ENCODE measurements at regions not wholly inside any gene's neighbourhood (a gene's known extent, or its start where the extent isn't known, plus 50 kb on each side); places are given as distances from the start of the nearest gene placed in this dataset.
"Not testable (repeated sequence)": the region's sequence is repeated elsewhere in the genome, so short reads cannot be mapped to it uniquely, and the experiment has no call there.

DNA sequence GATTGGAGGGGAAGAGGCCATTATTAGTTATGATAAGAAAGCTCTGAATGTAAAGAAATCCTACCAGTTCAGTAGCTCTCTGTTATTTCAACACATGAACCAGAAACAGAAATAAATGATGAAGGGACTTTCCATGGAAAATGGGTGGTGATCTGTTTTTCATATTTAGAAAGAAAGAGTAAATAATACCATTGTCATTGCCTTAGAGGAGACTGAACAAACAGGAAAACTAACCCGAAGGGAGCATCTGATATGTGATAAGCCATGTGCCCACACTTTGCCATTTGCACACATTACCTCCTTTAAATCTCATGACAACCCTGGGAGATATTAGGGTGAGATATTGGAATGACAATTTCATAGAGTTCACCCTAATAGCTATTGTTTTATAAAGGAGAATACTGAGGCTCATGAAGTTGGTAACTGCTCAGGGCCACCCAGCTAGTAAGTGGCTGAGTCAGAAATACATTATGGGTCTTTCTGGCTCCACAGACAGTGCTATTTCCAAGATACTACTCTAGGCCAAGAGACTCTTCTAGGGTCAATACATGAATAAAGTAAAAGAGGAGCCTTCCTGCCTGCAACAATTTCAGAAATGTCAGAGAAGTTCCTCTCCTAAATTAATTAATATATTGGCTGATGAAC, 111.0 kb upstream of the SLIT3 start:
- DNase-seq = no peak

DNA sequence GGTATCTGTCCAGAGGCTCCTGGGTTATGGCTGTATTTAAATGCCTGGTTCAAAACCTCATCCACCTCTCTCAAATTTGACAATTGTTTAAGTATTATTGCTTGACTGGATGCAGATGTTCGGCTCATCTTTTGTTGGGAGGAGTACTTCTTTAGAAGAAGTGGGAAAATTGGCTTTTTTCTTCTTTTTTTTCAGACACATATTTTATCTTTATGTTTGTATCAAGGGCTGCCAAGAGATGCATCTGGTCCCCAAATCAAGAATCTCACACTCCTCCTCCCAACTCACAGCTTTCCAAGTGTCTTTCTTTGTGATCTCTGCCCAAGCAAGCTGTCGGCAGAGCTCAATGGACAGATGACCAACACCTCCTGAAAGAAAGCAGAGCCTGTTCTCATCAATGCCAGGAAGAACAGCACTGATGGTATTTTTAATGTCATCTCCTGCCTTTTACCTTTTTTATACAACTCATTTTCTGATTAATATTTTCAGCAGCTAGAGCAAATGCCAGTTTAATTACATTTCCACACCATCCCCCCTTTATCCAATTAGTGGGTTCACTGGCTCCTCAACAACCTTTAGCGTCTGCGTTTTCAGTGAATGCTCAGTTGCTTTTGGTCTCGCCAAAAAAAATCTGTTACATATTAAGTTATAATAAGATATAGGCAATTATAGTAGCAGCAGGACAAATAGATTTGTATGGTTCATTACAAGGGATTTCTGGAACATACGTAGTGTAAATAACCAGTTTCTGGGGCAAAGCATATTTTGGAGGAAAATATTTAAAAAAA, 110.3 kb upstream of the SLIT3 start:
- no peak for DNase-seq

DNA sequence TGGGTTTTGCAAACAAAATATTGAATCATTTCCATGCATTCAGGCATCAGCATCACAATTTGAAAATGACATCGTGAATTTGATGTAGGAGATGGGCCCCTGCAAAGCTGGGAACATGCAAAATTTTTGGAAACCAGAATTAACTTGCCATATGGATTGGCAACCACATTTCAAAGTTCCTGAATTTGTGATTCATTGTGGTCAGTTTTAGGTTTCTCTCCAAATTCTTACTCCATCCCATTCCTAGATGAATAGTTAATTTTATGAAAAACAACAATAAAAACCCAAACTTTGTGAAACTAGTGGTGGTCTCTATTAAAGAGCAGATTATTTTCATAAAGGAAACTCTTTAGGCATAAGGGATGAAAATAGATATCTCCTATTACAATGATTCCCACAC, 107.8 kb upstream of the SLIT3 start:
- no peak for DNase-seq

DNA sequence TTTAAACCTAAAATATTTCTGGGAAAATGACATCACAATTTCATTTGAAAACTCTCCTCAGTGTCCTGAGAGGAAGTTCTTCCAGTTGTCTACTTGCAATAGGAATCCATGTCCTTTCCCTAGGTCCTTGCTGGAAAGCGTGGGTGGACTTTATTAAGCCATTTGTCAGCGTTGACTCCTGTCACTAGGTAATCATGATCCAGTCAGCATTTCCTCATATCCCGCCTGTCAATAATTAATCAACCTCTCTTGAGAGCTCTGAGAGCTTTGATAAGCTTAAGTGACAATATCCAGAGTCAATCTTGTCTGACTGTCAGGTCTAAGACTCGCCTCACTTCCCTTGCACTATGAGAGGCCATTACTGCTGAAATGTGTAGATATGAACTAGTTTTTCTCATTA, 107.2 kb upstream of the SLIT3 start:
- DNase-seq = no peak

DNA sequence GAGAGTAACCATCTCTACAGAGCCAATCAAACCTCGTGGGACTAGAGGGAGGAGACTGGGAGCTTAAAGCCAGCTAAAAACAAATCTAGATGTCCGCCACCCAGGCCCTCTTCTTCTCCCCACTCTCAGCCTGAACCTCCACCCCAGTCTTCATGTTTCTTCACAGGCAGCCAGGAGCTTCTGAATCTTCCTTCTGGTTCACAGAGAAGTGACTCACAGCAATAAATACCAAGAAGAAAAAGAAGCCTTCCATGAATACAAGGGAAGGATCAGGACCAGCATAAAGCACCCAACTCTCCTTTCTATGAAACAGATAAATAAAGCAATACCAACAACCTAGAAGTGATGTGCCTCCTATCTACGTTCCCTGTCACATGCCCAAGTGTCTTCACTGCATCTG, 103.3 kb upstream of the SLIT3 start:
- DNase-seq = no peak

DNA sequence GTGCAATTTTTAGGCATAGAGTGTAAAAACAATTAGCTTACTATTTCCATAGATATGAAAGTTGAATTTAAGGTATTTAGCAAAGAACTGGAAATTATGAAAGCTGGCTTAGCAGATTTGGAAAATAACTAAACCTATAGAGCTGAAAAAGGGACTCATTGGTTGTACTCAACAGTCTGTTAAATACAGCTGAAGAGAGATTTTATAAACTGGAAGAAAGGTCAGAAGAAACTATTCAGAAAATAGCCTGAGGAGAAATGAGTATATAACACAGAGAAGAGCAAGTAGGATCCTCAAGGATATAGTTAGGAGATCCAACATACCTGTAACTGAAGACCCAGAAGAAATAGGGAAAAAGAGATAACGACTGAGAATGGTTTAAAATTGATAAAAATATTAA, 97.6 kb upstream of the SLIT3 start:
- no peak for DNase-seq

DNA sequence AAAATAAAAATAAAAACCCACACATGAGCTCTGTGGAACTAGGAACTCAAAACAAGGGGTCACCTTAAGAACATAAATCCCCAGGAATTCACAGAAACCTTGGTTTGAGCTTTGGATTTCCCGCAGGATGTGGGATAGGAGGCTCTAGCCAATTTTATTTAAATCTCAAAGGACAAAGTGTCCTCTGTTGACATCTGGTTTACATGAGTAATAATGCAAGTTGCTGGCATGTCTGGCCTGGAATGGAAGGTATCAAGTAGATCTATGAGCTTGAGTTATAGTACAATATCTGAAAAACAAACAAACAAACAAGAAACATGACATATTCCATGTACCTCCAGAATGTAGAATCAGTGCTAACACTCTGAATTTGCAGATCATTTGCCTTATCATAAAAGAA, 94.2 kb upstream of the SLIT3 start:
- DNase-seq = no peak

DNA sequence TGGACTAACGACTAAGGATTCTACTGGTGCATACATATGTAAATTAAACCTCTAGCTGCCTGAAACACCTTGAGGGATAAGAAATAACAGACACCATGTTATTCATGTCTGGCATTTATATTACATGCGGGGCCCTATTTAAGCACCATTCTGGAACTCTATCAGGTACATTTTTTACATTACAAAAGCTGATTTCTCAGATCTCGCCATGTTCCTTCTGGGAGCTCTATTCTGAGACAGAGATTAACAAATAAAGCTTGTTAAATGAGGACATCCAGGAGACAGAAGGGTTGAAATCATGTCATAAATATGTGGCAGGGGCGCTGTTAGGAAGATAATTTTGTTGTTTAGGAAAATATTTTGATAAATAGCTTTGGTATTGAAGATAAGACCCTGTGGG, 93.4 kb upstream of the SLIT3 start:
- DNase-seq = no peak

DNA sequence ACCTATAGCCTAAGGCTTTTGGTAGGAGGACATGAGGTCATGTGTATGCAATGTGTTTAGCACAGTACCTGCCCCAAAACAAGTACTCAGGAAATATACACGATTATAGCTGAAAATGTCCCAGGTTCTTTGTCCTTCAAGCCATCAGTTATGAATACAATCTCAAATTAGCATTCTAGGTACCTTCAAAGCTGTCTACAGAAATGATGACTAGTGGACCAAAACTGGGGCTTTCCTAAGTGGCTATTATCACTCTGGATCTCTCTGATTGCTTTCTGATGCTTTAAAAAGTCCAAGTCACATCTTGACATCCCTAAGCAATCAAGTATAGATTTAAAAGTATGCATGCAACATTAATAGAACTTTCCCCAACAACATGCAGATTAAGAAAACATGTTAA, 93.0 kb upstream of the SLIT3 start:
- no peak for DNase-seq

DNA sequence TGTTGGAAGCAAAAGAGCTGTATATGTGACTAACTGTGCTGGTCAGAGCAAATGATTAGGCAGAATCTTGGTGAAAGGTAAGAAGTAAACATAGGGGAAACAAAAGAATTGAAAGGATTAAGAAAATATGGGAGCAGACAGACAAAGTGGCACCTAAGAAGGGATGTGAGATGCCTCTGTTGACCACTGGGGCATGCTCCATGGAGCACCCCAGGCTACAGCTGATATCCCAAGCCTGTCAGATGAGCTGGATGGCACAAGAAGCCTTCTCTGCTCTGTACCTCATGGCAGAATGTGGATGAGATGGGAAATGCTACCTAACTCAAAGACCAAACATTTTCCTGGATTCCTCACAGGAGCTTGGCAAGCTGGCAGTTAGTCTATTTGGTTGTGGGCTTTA, 89.3 kb upstream of the SLIT3 start:
- no peak for DNase-seq

DNA sequence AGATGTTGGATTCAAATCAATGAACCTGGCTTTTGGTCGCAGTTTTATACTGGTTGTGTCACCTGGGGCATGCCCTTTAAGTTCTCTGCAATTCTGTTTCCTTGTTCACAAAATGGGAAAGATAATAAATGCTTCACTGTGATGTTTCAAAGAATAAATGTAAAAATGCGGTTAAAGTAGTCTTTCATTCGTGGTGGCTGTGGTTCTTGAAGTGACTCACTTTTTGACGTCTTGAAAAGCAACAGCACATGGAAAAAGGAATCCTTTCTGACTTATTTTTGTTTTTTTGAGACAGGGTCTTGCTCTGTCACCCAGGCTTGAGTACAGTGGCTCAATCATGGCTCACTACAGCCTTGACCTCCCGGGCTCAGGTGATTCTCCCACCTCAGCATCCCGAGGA, 88.4 kb upstream of the SLIT3 start:
- no peak for DNase-seq

DNA sequence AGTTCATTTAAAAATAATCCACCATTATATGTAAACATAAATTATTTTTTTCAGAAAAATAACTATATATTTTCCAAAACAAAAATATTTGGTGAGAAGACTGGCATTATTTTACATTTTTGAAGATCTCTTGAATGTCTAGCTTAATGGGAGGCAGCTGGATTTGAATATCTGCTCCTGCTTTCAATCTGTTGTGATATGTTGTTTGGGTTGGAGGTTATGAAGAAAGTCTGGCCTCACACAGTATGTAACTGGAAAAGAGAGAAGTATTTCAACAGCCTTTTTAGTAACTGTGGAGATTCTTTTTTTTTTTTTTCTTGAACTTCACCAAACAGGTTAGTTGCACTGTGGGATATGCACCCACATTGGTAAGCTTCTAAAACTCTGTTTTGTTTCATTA, 84.7 kb upstream of the SLIT3 start:
- DNase-seq = no peak

DNA sequence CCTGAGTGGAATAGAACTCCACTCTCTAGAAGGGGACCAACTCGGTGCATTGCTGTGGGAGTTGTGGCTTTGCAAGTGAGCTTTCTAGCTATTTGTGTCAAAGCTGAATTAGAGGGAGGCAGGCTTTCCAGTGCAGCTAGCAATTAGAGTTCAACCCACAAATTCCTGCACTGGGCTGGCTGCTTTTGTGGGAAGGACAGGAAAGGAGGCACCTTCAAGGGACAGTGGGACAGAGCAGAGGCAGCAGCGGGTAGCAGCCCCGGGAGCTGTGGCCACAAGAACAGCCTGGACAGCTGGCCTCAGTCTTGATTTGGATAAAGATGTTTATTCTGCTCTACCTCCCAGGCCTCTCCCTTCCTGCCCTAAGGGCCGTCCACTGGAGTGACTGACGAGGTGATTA, 83.7 kb upstream of the SLIT3 start:
- DNase-seq = no peak

DNA sequence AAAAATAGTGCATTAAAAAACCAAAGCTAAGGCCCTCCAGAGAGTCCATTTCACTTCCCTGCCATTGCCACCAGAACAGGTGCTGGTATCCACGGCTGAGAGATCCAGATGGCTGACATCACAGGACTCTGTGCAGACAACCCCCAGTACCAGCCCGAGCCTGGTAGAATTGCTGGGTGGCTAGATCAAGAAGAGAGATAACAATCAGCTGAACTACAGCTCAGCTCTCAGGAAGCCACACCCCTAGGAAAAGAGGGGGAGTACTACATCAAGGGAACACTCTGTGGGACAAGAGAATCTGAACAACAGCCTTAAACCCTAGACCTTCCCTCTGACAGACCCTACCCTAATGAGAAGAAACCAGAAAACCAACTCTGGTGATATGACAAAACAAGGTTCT, 73.8 kb upstream of the SLIT3 start:
- no peak for DNase-seq

DNA sequence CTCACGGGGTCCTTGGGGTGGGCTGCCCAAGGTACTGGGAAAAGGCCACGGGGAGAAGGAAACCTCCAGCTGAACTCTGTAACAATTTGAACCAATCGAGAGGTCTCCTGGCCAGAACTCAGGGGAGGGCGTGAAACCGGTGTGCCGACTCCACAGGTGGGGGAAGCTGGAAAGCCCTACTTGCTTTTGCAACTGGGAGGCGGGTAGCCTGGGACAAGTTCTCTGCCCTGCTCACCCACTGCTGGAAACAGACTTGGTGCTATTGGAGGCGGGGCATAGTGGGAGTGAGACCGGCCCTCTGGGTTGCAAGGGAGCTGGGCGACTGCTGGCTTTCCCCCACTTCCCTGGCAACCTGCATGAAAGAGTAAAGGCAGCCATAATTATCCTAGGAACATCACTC, 73.2 kb upstream of the SLIT3 start:
- DNase-seq = no peak

DNA sequence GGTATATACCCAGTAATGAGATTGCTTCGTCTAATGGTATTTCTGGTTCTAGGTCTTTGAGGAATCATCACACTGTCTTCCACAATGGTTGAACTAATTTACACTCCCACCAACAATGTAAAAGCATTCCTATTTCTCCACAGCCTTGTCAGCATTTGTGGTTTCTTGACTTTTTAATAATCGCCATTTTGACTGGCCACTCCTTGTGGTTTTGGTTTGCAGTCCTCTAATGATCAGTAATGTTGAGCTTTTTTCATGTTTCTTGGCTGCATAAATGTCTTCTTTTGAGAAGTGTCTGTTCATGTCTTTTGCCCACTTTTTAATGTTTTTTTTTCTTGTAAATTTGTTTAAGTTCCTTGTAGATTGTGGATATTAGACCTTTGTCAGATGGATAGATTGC, 70.9 kb upstream of the SLIT3 start:
- DNase-seq = not testable (repeated sequence)

DNA sequence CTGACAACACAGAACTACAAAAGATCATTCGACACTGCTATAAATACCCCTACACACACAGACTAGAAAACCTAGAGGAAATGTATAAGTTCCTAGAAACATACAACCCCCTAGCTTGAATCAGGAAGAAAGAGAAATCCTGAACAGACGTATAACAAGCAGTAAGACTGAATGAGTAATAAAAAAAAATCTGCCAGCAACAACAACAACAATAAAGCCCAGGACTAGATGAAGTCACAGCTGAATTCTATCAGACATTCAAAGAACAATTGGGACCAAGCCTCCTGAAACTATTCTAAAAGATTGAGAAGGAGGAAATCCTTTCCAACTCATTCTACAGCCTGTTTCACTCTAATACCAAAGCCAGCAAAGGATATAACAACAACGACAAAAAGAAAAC, 68.2 kb upstream of the SLIT3 start:
- DNase-seq = no peak

DNA sequence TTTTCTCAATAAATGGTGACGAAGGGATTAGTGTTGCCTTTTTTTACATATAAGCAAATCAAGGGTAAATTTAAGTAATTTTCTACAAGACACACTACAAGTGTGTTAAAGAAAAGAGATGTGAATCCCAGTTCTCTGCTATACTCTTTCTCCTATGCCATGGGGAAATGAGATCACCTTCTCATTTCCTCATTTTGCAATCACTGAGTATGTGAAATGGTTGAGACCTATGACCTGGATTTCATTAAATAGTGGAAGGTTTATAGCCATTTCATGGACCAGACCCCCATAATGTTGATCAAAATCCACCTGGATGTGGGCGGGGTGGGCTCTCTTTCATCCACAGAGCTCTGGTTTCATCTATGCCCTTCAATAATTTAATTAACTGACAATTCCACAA, 66.9 kb upstream of the SLIT3 start:
- DNase-seq = no peak

DNA sequence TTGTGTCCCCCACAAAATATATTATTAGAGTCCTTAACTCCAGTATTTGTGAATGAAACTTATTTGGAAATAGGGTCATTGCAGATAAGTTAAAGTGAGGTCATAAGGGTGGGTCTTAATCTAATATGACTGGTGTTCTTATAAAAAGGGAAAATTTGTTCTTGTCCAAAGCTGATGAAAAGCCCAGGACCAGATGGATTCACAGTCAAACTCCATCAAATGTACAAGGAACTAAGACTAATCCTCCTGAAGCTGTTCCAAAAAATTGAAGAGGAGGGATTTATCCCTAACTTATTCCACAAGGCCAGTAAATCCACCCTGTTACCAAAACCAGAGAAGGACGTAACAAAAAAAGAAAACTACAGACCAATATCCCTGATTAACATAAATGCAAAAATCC, 56.4 kb upstream of the SLIT3 start:
- DNase-seq = no peak

DNA sequence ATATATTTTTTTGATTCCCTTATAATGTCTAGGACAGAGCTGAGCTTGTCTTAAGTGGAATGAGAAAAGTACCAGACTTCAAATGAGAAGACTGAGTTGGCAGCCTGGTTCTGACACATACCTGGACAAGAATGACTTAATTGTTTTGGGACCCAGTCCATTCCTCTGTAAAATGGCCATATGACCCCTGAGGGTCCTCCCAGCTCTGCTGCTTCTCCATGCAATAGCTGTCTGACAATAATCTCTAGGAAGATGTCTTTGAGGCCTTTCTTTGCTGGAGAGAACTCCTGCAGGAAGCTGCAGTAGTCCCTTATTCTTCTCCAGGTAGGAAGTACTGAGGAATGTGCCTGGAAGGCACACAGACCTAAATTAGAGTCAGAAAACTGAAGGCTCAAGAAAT, 55.9 kb upstream of the SLIT3 start:
- DNase-seq = no peak

DNA sequence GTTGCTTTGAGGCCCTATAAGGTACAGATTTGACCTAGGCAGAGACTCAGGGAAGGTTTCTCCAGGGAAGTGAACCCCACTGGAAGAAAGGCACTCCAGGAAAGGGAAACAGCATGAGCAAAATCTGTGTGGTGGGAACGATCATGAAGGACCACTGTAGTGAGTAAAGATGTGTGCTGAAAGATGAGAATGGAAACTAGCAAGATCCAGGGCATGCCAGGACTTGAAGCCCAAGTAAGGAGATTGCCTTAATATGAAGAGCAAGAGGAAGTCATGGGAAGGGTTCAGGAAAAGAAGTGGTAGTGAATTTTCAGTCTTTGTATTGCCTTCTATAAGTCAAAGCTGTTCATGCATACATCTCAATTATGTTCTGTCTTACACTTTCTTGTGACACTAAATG, 55.2 kb upstream of the SLIT3 start:
- no peak for DNase-seq

DNA sequence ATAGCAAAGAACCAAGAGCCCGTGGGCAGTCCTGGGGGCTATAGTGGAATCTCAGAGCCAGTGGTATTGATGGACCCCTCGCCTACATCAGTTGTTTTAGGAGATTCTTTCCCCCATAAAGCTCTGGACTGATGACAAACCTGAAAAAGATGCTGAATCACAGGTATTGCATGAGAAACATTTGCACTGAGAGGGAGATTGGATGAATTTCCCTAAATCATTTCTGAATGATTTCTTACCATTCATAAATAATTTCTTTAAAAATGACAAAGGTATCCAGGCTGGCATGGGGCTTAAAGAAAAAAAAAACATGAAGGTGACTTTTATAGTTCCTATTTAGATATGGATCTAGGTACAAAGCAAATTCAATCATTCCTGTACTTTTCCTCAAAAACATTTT, 54.0 kb upstream of the SLIT3 start:
- DNase-seq = no peak

DNA sequence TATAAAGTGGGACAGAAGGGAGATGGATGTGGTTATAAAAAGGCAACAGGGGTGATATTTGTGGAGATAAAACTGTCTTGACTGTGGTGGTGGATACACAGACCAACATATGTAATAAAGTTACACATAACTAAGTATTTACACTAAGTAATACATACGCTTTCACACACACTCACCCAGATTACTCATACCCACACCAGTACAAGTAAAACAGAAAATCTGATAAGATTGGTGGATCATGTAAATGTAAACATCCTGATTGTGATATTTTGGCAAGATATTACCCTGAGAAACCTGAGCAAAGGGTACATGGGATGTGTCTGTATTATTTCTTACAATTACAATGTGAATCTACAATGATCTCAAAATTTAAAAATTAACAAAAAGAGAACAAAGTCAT, 53.3 kb upstream of the SLIT3 start:
- DNase-seq = no peak

DNA sequence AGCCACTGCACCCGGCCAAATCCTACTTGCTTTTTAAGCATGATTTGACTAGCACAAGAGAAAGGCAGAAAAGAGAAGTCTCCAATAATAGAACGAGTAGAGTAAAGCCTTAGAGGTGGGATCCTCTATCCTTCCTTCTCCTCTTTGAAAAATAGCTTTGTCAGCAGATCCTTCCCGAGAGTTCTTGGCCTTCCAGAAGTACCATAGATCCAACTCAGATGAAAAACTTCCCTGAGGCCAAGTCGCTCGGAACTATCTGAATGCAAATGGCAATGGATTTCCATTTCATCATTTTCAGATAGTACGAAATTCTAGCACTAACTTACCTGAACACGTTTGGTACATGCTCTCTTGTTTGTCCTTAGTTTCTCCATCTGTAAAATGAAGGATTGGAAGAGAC, 52.0 kb upstream of the SLIT3 start:
- DNase-seq = no peak

DNA sequence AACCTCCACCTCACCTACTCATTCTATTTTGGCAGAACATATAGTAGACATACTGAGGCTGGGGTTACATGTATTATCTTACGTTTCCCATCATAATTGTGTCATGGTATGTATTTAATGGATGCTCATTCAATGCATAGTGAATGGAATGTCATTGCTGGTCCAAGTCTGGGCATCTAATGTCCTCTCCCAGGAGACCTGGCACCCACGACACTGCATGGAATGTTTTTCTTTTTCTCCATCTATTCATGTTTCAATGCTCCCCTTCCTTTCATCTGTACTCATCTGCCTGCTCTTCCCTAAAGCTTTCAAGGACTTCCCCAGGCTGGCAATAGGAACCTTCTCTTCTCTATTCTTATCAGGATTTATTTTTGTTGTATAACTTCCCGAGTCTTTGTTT, 50.8 kb upstream of the SLIT3 start:
- DNase-seq = no peak

Data from NCI-H2227 treated with DMSO at 0.1 percent for 48 hours (cell line).